ENCODE measurements at regions not wholly inside any gene's neighbourhood (a gene's known extent, or its start where the extent isn't known, plus 50 kb on each side); places are given as distances from the start of the nearest gene placed in this dataset.

DNA sequence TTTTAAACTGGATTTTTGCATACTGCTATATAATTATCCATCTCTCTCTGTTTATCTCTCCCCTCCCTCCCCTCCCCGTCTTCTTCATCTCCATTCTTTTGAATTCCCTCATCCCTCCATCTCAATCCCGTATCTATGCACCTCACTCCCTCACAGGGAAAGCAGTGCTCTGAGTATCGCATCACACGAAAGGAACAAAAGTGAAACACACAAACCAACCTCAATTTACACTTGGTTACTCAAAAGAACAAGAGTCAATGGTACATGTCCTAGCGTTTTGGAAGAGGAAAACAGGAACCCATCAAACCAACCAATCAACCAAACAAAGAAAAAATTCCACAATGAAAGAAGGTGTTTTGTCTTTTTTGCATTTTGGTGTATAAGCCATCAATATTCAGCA, 115.1 kb downstream of the NBPF12 start:
- TF ChIP-seq EP300 (IDR thresholded peaks at IDR 0.05; ENCODE audit: borderline replicate concordance) (no peak), TAF1 (IDR thresholded peaks at IDR 0.05; ENCODE audit: low read depth) (no peak), EGR1 (IDR thresholded peaks at IDR 0.05) (no peak), RAD21 (IDR thresholded peaks at IDR 0.05; ENCODE audit: low read depth) (no peak), YY1 (IDR thresholded peaks at IDR 0.05; ENCODE audit: low read depth) (no peak)
- TF ChIP-seq, protein P1, sequence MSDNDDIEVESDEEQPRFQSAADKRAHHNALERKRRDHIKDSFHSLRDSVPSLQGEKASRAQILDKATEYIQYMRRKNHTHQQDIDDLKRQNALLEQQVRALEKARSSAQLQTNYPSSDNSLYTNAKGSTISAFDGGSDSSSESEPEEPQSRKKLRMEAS (IDR thresholded peaks at IDR 0.05), result no peak

All from Ishikawa (cell line).